Activated naive CD8-positive, alpha-beta T cell treated with anti-CD3 and anti-CD28 coated beads for 36 hours (primary cell): ENCODE measurements at regions not wholly inside any gene's neighbourhood (a gene's known extent, or its start where the extent isn't known, plus 50 kb on each side); places are given as distances from the start of the nearest gene placed in this dataset.

Experiments
- DNase-seq: peaks from one replicate; pipeline ENCODE4 v3.0.0; 2021
- H3K27ac Mint-ChIP-seq: one replicate; pipeline ENCODE4 v1.8.0; 2022; ENCODE audit warnings: mild to moderate bottlenecking, moderate library complexity, mixed read lengths
- H3K27me3 Mint-ChIP-seq: one replicate; pipeline ENCODE4 v1.8.0; 2022; ENCODE audit warnings: mild to moderate bottlenecking, mixed read lengths
- H3K36me3 Mint-ChIP-seq: one replicate; pipeline ENCODE4 v1.8.0; 2021; ENCODE audit warnings: mild to moderate bottlenecking, mixed read lengths
- H3K4me1 Mint-ChIP-seq: one replicate; pipeline ENCODE4 v1.8.0; 2021; ENCODE audit warnings: mixed read lengths
- H3K4me3 Mint-ChIP-seq: one replicate; pipeline ENCODE4 v1.8.0; 2022; ENCODE audit warnings: mild to moderate bottlenecking, moderate library complexity, mixed read lengths
- H3K9me3 Mint-ChIP-seq: one replicate; pipeline ENCODE4 v1.8.0; 2022; ENCODE audit warnings: mixed read lengths

DNA sequence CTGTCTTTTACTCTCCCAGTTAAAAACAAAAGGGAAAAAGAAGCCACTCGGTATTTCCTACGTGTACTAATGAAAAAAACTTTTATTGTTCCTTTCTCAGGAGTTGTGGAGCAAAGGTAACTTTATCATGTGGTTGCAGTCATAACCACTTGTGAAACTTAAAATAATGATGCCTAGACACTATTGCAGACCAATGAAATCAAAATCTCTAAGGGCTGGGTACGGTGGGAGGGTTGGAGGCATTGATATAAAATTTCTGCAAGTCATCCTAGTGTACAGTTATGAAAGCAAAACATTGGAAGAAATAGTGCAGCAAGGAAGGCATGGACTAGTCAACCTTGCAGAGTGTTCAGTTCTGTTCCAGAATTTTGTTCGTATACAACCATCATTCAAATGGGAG lies 808.8 kb downstream of the TUSC7 start:
- no peaks in the 10 kb centered on the region for H3K4me1 Mint-ChIP-seq
- no peak overlapping the region for H3K4me3 Mint-ChIP-seq
- no peak for DNase-seq
- H3K9me3 Mint-ChIP-seq = no peaks in the 10 kb centered on the region
- H3K27ac Mint-ChIP-seq = no peak overlapping the region
- no peaks in the 10 kb centered on the region for H3K27me3 Mint-ChIP-seq
- no peaks in the 10 kb centered on the region for H3K36me3 Mint-ChIP-seq

- no peaks in the 10 kb centered on the region for H3K36me3 Mint-ChIP-seq
- no peaks in the 10 kb centered on the region for H3K4me1 Mint-ChIP-seq
- H3K9me3 Mint-ChIP-seq = no peaks in the 10 kb centered on the region
- H3K4me3 Mint-ChIP-seq = no peak overlapping the region
- no peak overlapping the region for H3K27ac Mint-ChIP-seq
- DNase-seq = no peak
- no peaks in the 10 kb centered on the region for H3K27me3 Mint-ChIP-seq
Observed at GRCh38 chr3:117519776-117520175, 810.2 kb downstream of the TUSC7 start.

DNA sequence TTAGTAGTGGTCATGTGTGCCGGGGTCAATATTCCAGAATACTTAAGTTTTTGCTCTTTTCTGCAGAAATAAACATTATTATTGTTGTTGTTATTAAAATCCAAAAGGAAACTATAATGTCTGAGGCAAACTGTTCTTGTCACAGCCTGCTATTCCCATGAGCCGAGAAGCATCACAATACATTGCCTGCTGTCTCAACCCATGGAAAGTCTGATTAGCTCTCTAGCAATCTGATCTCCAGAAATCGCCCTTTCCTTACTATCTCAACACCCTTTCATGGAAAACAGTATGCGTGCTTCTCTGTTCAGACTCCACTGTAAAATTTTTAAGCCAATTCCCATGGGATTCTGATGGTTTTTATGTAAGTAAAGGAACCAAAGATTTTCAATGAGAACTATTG lies 811.0 kb downstream of the TUSC7 start:
- Mint-ChIP-seq H3K4me3 (no peak overlapping the region), H3K9me3 (no peaks in the 10 kb centered on the region), H3K4me1 (no peaks in the 10 kb centered on the region), H3K27ac (no peak overlapping the region), H3K36me3 (no peaks in the 10 kb centered on the region), H3K27me3 (no peaks in the 10 kb centered on the region)
- no peak for DNase-seq

GRCh38 chr3:117523418-117523817 lies 813.8 kb downstream of the TUSC7 start:
- Mint-ChIP-seq H3K9me3 (no peaks in the 10 kb centered on the region), H3K36me3 (no peaks in the 10 kb centered on the region), H3K27me3 (no peaks in the 10 kb centered on the region), H3K27ac (no peak overlapping the region), H3K4me3 (no peak overlapping the region), H3K4me1 (no peaks in the 10 kb centered on the region)
- no peak for DNase-seq

DNA sequence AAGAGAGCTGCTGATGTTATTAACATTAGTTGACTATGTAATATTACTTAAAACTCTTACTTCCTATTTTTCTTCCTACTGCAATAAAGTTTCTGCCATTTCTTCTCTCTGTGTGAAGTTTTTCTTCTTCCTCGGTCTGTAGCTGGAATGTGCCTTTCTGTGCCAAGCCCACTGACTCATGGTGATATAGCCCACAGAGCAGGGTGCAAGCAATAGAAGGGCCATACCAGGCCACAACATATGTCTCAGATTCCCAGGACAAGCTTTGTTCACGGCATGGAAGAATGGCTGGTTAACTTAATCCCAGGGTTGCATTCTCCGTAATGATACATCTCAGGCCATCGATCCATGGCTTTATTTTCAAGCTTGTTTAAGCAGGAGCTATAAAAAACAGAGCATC lies 815.3 kb downstream of the TUSC7 start:
- H3K27ac Mint-ChIP-seq = no peak overlapping the region
- no peak overlapping the region for H3K4me3 Mint-ChIP-seq
- H3K36me3 Mint-ChIP-seq = no peaks in the 10 kb centered on the region
- peaks cover 3% of the 10 kb centered on the region for H3K9me3 Mint-ChIP-seq
- H3K27me3 Mint-ChIP-seq = no peaks in the 10 kb centered on the region
- no peak for DNase-seq
- no peaks in the 10 kb centered on the region for H3K4me1 Mint-ChIP-seq

GRCh38 chr3:117526470-117527079 lies 817.0 kb downstream of the TUSC7 start:
- peaks cover 3% of the 10 kb centered on the region for H3K9me3 Mint-ChIP-seq
- H3K4me1 Mint-ChIP-seq = no peaks in the 10 kb centered on the region
- no peaks in the 10 kb centered on the region for H3K36me3 Mint-ChIP-seq
- no peaks in the 10 kb centered on the region for H3K27me3 Mint-ChIP-seq
- no peak for DNase-seq
- H3K4me3 Mint-ChIP-seq = no peak overlapping the region
- no peak overlapping the region for H3K27ac Mint-ChIP-seq

- H3K27ac Mint-ChIP-seq = no peak overlapping the region
- peaks cover 3% of the 10 kb centered on the region for H3K9me3 Mint-ChIP-seq
- H3K27me3 Mint-ChIP-seq = no peaks in the 10 kb centered on the region
- no peak overlapping the region for H3K4me3 Mint-ChIP-seq
- DNase-seq = no peak
- H3K36me3 Mint-ChIP-seq = no peaks in the 10 kb centered on the region
- no peaks in the 10 kb centered on the region for H3K4me1 Mint-ChIP-seq
Observed at GRCh38 chr3:117527346-117527745, 817.8 kb downstream of the TUSC7 start.

DNA sequence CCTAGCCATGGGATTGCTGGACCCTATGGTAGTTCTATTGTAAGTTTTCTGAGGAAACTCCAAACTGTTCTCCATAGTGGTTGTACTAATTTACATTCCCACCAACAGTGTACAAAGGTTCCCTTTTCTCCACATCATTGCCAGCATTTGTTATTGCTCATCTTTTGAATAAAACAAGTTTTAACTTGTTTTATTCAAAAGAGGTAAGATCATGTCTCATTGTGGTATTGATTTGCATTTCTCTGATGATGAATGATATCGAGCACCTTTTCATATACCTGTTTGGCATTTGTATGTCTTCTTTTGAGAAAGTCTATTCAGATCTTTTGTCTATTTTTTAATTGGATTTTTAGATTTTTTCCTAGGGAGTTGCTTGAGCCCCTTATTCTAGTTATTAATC lies 819.1 kb downstream of the TUSC7 start:
- no peak overlapping the region for H3K27ac Mint-ChIP-seq
- no peaks in the 10 kb centered on the region for H3K36me3 Mint-ChIP-seq
- no peaks in the 10 kb centered on the region for H3K27me3 Mint-ChIP-seq
- no peak overlapping the region for H3K4me3 Mint-ChIP-seq
- H3K9me3 Mint-ChIP-seq = peaks cover 3% of the 10 kb centered on the region
- DNase-seq = no peak
- no peaks in the 10 kb centered on the region for H3K4me1 Mint-ChIP-seq

GRCh38 chr3:117531078-117531767 lies 821.6 kb downstream of the TUSC7 start:
- Mint-ChIP-seq H3K36me3 (no peaks in the 10 kb centered on the region), H3K4me1 (no peaks in the 10 kb centered on the region), H3K4me3 (no peak overlapping the region), H3K27me3 (no peaks in the 10 kb centered on the region), H3K27ac (no peak overlapping the region), H3K9me3 (peaks cover 3% of the 10 kb centered on the region)
- no peak for DNase-seq

GRCh38 chr3:117532268-117532667 lies 822.7 kb downstream of the TUSC7 start:
- H3K4me1 Mint-ChIP-seq = no peaks in the 10 kb centered on the region
- peaks cover 7% of the 10 kb centered on the region for H3K9me3 Mint-ChIP-seq
- H3K27ac Mint-ChIP-seq = no peak overlapping the region
- no peak overlapping the region for H3K4me3 Mint-ChIP-seq
- H3K27me3 Mint-ChIP-seq = no peaks in the 10 kb centered on the region
- DNase-seq = no peak
- H3K36me3 Mint-ChIP-seq = no peaks in the 10 kb centered on the region

GRCh38 chr3:117534138-117534537 lies 824.6 kb downstream of the TUSC7 start:
- no peak for DNase-seq
- Mint-ChIP-seq H3K4me1 (no peaks in the 10 kb centered on the region), H3K27me3 (no peaks in the 10 kb centered on the region), H3K36me3 (no peaks in the 10 kb centered on the region), H3K9me3 (peaks cover 5% of the 10 kb centered on the region), H3K4me3 (no peak overlapping the region), H3K27ac (no peak overlapping the region)

DNA sequence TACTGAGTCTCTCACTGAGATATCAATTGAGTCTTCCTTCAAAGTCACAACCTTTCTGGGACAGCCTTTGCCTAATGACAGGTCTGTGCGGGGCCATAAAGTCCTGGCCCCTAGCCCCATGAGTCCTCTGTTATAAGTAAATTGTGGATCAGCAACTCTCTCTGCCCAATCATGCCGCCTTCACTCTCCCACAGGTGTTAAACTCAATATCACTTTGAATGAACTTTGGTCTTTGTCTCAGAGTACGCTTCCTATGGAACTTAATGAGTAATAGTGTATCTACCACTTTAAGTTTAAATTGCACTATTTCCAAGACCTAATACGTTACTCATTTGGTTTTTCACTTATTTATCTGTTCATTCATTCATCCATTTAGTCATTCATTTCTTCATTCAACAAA lies 826.4 kb downstream of the TUSC7 start:
- H3K27ac Mint-ChIP-seq = no peak overlapping the region
- DNase-seq = no peak
- no peaks in the 10 kb centered on the region for H3K4me1 Mint-ChIP-seq
- H3K27me3 Mint-ChIP-seq = no peaks in the 10 kb centered on the region
- H3K9me3 Mint-ChIP-seq = peaks cover 5% of the 10 kb centered on the region
- no peaks in the 10 kb centered on the region for H3K36me3 Mint-ChIP-seq
- H3K4me3 Mint-ChIP-seq = no peak overlapping the region

- H3K9me3 Mint-ChIP-seq = peaks cover 5% of the 10 kb centered on the region
- no peaks in the 10 kb centered on the region for H3K4me1 Mint-ChIP-seq
- H3K4me3 Mint-ChIP-seq = no peak overlapping the region
- no peaks in the 10 kb centered on the region for H3K27me3 Mint-ChIP-seq
- H3K27ac Mint-ChIP-seq = no peak overlapping the region
- no peak for DNase-seq
- no peaks in the 10 kb centered on the region for H3K36me3 Mint-ChIP-seq
Observed at GRCh38 chr3:117537949-117538348, 828.4 kb downstream of the TUSC7 start.

- no peak overlapping the region for H3K4me3 Mint-ChIP-seq
- no peaks in the 10 kb centered on the region for H3K27me3 Mint-ChIP-seq
- peaks cover 5% of the 10 kb centered on the region for H3K9me3 Mint-ChIP-seq
- no peak for DNase-seq
- no peaks in the 10 kb centered on the region for H3K4me1 Mint-ChIP-seq
- H3K27ac Mint-ChIP-seq = no peak overlapping the region
- no peaks in the 10 kb centered on the region for H3K36me3 Mint-ChIP-seq
Observed at GRCh38 chr3:117539729-117540128, 830.1 kb downstream of the TUSC7 start.

DNA sequence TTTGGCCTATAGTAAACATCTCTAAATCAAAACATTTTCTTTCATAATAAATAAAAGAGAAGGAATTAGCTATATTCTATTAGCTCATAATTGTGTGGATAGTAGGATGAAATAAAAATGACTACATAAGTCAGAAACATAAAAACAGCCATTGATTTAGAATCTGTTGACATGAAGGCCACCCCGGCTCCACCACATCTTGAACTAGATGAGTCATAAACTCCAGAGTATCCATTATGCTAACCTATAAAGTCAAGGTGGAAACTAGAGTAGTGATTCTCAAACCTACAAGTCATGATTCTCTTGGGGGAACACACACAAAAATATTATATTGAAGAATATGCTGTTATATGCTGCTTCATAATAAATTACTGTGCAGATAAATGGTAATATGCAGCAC lies 831.0 kb downstream of the TUSC7 start:
- Mint-ChIP-seq H3K27ac (no peak overlapping the region), H3K4me1 (no peaks in the 10 kb centered on the region)

DNA sequence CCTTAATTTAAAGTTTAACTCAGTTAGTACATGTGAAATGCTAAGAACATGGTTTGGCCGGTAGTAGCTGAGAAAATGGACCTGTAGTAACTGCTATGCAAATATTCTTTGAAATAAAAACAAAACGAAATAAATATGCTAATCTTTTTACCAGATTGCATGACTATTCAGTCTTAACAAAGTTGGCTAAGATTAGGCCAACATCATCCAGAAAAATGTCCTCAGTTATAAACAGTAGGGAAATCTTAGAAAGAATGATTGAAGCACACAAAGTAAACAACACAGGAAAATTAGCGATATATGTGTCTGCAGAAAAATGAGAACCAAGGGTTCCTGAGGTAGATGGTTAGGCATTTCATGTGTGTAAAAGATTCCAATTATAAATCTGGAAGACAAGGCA lies 832.1 kb downstream of the TUSC7 start:
- Mint-ChIP-seq H3K9me3 (peaks cover 2% of the 10 kb centered on the region), H3K27me3 (no peaks in the 10 kb centered on the region), H3K4me3 (no peak overlapping the region), H3K27ac (no peak overlapping the region), H3K36me3 (no peaks in the 10 kb centered on the region), H3K4me1 (no peaks in the 10 kb centered on the region)
- no peak for DNase-seq

More for the DNA sequence above, 831.0 kb downstream of the TUSC7 start:
- no peaks in the 10 kb centered on the region for H3K27me3 Mint-ChIP-seq
- no peak for DNase-seq
- H3K4me3 Mint-ChIP-seq = no peak overlapping the region
- no peaks in the 10 kb centered on the region for H3K36me3 Mint-ChIP-seq
- peaks cover 5% of the 10 kb centered on the region for H3K9me3 Mint-ChIP-seq
